ENCODE measurements at regions not wholly inside any gene's neighbourhood (a gene's known extent, or its start where the extent isn't known, plus 50 kb on each side); places are given as distances from the start of the nearest gene placed in this dataset.

GRCh38 chr1:83017276-83017675, 981.7 kb downstream of the TTLL7 start:
- no peak for DNase-seq (ENCODE audit: low read depth in 4 of 4, low spot score in 2 of 4)

DNA sequence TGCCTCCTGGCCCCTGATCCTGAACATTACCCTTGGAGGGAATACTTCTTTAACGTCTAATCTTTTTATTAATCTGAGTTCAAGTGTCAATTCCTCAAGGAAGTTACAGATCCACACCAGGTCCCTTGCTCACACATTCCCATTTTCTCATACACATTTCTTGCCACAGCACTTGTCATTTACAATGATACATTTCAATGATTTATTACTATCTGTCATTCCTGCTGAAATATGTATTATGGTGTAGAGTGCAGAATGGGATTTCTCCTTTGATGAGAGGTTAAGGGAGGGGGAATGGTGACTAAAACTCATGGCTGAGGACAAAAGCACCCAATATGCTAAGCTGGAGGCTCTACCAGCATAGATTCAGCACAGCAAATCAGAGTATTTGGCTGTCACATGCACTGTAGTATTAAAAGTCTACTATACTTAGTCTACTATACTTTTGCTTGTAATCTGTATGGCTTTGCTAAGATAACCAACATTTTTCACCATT, 982.5 kb downstream of the TTLL7 start:
- DNase-seq (ENCODE audit: low read depth in 4 of 4, low spot score in 2 of 4), result no peak

DNA sequence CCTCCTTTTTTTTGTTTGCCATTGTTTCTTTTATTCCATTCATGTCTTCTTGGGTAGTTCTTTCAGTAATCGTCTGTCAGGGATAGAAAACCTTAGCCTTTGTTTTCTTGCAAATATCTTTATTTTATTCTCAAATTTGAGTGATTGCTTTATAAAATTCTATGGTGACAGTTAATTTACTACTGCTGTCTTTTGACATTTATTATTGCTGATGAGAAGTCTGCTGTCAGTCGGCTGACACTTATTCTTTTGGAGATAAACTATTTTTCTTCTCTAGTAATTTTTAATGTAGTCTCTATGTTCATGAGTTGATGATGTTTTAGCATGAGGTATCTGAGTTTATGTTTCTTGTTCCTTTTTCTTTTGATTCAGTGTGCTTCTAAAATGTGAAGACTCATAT, 983.8 kb downstream of the TTLL7 start:
- DNase-seq (ENCODE audit: low read depth in 4 of 4, low spot score in 2 of 4), result no peak

GRCh38 chr1:83012950-83013349, 986.0 kb downstream of the TTLL7 start:
- DNase-seq (ENCODE audit: low read depth in 4 of 4, low spot score in 2 of 4), result no peak

- no peak for DNase-seq (ENCODE audit: low read depth in 4 of 4, low spot score in 2 of 4)
These were observed 987.7 kb downstream of the TTLL7 start for GRCh38 chr1:83011265-83011664.

DNA sequence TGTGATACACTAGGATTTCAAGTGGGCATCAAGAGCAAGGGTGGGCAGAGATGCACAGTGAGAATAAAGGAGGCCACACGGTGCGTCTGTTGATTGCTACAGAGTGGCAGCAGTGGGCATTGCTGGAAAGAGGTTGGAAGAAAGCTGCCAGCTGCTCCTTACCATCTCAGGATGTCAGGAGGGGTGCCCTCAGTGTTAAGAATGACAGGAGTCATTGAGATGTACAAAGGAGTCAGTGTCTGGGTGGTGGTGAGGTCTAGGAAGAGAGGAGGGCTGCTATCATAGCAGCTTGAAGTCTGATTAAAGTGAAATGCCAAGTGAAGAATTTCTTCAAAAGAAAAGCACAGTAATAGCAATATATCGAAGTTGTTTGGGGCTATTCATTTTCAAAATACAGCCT, 992.7 kb downstream of the TTLL7 start:
- DNase-seq (ENCODE audit: low read depth in 4 of 4, low spot score in 2 of 4), result no peak

- DNase-seq (ENCODE audit: low read depth in 4 of 4, low spot score in 2 of 4), result no peak
These were observed 998.6 kb downstream of the TTLL7 start for GRCh38 chr1:83000286-83000685.

- DNase-seq (ENCODE audit: low read depth in 4 of 4, low spot score in 2 of 4), result no peak
These were observed 1003.0 kb downstream of the TTLL7 start for GRCh38 chr1:82995951-82996350.

DNA sequence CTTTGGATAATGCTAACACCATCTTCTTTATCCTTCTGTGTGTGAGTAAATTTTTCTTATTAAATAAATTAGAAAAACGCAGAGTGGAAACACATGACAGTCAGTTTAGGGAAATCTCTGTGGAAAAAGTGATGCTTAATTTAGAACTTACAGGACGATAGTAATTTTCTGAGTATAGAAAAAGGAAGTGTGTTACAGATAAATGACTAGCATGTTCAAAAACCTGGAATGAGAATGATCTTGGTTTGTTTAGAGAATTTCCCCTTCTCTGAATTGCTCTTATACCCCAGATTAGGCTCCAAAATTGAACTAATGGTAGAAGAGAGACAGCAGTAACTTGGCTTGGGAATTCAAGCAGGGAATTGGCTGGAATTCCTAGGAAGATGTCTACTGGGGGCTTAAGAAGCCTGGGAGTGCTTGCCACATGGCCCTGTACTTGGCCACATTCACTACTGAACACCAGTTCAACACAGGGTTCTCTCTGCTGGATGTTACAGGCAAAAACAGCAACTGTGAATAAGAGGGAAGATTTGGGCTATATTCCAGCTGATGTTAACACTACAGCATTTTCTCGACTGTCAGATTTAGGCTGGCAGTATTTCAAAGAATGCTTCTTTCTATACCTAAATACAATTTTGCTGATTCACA, 1004.2 kb downstream of the TTLL7 start:
- DNase-seq (ENCODE audit: low read depth in 4 of 4, low spot score in 2 of 4), result no peak

- DNase-seq (ENCODE audit: low read depth in 4 of 4, low spot score in 2 of 4), result no peak
These were observed 1007.4 kb downstream of the TTLL7 start for GRCh38 chr1:82991569-82991968.

- DNase-seq (ENCODE audit: low read depth in 4 of 4, low spot score in 2 of 4), result no peak
These were observed 1019.2 kb downstream of the TTLL7 start for GRCh38 chr1:82979593-82980236.

DNA sequence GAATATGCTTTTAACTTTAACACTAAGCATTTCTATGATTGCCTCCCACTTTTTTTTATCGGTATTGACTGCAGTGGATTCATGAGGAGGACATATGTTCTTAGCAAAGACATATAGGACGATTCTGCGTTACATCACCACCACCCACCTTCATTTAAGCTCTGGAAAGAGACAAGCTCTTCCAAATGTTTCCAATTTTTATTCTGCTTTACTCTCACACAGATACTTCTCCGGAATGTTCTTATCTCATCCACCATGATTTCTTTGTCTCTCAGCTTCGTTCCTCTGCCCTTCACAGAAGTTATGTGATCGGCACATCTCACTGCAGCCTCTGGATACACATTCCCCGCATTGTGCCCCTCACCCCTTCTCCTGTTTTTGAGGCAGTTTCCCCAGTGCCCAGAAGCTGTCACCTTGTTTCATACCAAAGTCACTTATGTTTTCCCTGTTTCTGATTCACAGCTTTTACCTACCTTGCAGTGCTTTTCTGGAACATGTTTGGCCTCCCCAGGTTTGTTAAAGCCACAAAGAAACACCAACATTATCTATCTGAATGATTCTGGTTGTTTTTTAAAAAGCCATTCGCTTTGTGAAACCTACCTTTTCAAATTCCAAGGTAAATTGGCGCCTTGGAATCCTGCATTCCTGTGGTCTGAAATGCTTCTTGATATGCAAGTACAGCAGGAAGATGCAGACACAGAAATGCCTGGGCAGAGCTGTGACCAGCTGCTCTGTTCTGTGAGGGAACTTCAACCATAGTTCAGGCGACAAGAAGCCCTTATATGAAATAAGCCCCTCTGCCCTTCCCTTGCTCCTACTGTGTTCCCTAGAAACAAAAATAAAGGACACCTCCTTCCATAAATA, 1020.2 kb downstream of the TTLL7 start:
- DNase-seq (ENCODE audit: low read depth in 4 of 4, low spot score in 2 of 4), result no peak

DNA sequence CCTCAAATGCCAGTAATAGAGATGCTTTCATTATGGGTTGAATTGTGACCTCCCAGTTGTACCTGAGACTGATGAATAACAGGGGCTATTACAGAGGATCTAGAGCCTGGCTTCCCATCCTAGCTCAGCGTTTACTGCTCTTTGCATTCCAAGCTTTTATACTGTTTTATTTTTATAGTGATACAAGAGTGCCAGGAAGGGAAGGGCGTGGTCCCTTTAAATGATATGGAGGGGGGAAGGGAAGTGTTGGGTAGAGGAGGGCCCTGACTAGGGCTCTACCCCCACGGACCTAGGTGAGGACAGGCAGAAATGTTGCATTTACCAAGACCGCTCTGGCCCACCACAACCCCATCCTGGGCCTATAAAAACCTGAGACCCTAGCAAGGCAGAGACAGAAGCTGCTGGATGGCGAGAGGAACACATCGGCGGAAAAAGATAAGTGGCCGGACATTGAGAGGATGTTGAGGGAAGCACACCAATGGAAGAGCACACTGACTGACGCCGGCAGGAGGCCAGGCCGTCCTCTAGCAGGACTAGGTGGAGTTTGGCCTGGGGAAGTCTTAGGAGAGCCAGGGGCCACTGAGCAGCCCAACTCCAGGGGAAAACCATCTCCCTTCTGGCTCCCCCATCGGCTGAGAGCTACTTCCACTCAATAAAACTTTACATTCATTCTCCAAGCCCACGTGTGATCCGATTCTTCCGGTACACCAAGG, 1025.9 kb downstream of the TTLL7 start:
- no peak for DNase-seq (ENCODE audit: low read depth in 4 of 4, low spot score in 2 of 4)

- no peak for DNase-seq (ENCODE audit: low read depth in 4 of 4, low spot score in 2 of 4)
These were observed 1029.6 kb downstream of the TTLL7 start for GRCh38 chr1:82969340-82969739.

DNA sequence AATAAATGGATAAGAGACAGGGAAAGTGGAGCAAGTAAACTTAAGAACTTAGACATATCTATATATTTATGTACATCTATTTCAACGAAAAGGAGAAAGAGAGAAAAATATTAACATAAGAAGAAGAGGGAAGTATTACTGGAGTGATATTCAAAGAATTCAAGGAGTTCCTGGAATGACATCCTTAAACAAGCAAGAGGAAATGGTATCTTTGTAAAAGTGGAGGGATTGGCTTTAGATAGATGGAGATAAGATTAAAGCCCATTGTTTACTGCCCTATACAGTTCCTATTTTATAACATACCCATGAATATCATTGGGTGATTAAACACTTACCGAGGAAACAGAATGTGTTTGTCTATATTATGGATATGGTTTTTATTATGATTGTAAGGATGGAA, 1036.3 kb downstream of the TTLL7 start:
- DNase-seq (ENCODE audit: low read depth in 4 of 4, low spot score in 2 of 4), result no peak

DNA sequence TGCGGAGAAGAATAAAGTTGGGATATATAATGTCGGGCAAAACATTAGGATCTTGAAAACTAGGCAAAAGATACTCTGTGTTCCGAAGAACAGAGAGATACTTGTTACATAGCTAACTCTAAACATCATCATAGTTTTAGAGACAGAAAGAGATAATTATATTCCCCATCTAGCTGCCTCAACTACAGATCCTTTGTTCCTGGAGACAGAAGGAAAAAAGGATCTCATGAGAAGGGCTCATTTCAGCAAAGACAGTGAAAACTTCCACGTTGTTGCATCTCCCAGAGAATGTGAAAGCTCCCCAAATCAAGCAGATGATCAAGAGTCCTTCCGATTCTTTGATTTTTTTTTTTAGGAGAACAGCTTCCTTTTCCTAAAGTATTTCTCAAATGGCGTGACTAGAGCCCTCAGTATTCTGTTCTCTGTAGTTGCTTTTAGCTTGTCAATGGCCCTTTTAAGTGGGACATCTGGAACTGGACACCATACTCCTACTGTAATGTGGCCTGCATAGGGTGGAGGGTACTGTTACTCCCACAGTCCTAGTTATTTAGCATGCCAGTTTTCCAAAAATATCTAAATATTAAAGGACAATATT, 1048.2 kb downstream of the TTLL7 start:
- no peak for DNase-seq (ENCODE audit: low read depth in 4 of 4, low spot score in 2 of 4)

DNA sequence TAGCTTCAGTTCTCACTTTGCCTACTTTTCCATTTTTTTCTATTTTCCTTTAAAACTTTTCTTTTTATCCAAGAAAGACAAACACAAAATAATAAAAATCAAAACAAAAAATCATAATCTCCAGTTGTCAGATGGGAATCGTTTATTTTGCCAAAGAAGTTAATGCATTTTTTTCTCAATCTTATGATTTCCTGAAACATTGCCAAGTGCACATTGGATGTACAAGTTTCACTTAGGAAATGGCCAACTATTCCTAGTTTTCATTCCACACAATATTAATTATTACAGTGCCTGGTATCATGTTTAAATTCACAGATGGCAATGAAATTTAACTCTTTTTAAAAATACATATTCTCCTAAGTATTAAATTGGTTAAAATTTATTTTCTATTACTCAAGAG, 1050.5 kb downstream of the TTLL7 start:
- DNase-seq (ENCODE audit: low read depth in 4 of 4, low spot score in 2 of 4), result no peak

DNA sequence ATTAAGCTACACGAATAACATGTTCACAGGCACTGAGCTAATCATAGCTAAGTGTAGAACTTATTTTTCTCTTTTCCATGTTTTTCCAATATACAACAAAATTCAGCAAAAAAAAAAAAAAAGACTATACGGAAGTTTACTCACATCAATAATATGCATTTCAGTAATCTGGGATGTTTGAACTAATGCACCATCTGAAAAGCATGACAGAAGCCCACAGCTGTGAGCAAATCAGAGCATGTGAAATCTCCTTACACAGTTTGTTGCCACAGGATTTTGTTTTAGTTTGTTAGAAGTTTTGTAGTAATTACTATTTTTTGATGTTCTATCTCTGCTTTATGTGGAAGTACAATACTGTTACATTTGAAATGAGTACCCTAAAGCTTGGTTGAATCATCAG, 1051.7 kb downstream of the TTLL7 start:
- no peak for DNase-seq (ENCODE audit: low read depth in 4 of 4, low spot score in 2 of 4)

DNA sequence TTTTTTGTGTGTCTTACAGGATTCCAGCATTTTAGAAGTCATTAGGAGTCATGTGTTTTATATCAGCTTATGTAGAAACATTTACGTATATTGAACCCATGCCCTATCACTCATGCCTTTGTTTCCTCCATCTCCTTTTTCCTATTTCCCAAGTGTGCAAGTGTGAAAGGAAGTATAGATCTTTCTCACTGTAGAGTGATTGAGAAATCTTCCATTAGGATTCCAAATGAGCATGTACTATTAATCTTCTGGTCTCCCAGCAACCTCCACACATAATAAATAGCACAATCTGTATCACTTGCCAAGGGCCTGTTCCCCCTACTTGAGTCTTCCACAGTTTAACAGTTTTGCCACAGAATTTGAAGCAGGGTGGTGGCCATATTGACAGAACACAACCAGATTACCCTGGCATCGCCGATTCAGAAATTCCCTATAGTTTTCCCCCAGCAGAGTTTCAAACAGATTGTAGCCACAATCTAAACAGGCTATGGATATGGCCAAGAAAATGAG, 1052.8 kb downstream of the TTLL7 start:
- no peak for DNase-seq (ENCODE audit: low read depth in 4 of 4, low spot score in 2 of 4)

DNA sequence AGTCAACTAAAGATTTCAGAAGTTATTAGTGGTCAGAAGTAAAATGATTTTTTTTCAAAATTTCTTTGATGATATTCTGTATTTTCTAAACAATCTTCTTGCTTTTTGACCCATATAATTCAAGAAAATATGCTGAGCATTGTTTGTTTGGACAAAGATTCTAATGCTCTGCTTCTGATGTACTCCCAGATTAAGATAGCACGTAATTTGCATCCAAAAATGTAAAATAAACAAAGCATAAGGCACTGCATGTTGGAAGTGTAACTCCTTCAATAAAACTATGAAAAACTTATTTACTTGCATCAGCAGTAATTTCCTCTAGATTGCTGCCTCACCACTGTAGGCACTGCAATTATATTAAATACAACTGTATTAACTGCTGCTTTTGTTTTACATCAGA, 1054.1 kb downstream of the TTLL7 start:
- no peak for DNase-seq (ENCODE audit: low read depth in 4 of 4, low spot score in 2 of 4)
